ENCODE measurements at regions not wholly inside any gene's neighbourhood (a gene's known extent, or its start where the extent isn't known, plus 50 kb on each side); places are given as distances from the start of the nearest gene placed in this dataset.

DNA sequence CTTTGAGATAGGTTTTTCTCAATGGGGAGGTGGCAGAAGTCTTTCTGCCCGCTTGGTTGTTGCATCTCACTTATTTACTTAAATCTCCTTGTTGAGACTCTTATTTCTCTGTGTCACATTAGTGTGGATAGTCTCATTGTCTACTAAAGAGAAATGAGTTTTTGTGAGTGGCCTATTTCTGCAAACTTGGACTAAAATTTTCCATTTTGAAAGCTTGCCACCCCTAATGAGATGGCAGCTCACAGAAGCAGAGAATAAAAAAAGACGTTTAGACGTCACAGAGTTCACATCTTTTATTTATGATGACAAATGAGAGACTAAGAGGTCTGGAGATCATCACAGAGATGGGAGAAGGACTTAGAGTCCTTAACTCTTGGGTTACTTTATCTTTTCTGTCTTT lies 262.7 kb upstream of the PHYHIPL start:
- H3K36me3 ChIP-seq = no peaks in the 10 kb centered on the region
- no peak overlapping the region for H3K27ac ChIP-seq (replicated peaks in 1 of 4)
- DNase-seq (ENCODE audit: extremely low spot score) = no peak
- intact Hi-C loops (cut with DNase I) = no loop called here
- no peak overlapping the region for H3K4me3 ChIP-seq
- TF ChIP-seq, protein P1, sequence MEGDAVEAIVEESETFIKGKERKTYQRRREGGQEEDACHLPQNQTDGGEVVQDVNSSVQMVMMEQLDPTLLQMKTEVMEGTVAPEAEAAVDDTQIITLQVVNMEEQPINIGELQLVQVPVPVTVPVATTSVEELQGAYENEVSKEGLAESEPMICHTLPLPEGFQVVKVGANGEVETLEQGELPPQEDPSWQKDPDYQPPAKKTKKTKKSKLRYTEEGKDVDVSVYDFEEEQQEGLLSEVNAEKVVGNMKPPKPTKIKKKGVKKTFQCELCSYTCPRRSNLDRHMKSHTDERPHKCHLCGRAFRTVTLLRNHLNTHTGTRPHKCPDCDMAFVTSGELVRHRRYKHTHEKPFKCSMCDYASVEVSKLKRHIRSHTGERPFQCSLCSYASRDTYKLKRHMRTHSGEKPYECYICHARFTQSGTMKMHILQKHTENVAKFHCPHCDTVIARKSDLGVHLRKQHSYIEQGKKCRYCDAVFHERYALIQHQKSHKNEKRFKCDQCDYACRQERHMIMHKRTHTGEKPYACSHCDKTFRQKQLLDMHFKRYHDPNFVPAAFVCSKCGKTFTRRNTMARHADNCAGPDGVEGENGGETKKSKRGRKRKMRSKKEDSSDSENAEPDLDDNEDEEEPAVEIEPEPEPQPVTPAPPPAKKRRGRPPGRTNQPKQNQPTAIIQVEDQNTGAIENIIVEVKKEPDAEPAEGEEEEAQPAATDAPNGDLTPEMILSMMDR (IDR thresholded peaks at IDR 0.05) = no peak
- no peak for TF ChIP-seq POLR2A (IDR thresholded peaks at IDR 0.05; ENCODE audit: low read depth)
- TF ChIP-seq EP300 (IDR thresholded peaks at IDR 0.05) = no peak
- TF ChIP-seq POLR2AphosphoS5 (IDR thresholded peaks at IDR 0.05) = no peak
- H3K27me3 ChIP-seq = no peaks in the 10 kb centered on the region
- no peaks in the 10 kb centered on the region for H3K4me1 ChIP-seq
- no peaks in the 10 kb centered on the region for H3K9me3 ChIP-seq
- 35% methylated on average over 3 of the region's 3 CpGs for WGBS

DNA sequence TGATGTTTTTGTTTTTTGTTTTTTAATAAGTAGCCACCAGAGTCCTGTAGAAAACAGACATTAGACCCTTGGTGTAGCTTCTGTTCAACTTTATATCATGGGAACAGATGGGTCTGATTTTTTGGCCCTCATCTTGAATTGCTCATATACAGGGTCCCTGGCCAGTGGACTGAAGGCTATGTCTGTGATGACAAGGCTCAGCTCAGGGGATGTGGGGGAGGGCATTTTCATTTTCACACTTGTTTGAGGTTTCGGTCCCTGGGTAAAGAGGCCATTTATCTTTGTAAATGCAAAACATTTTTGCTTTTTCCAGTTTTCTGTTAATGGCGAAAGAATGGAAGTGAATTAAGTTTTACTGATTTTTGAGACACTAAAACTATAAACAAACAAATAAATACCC lies 257.6 kb upstream of the PHYHIPL start:
- Histone ChIP-seq H3K27ac (replicated peaks in 1 of 4) (no peak overlapping the region), H3K36me3 (no peaks in the 10 kb centered on the region), H3K27me3 (no peaks in the 10 kb centered on the region), H3K9me3 (no peaks in the 10 kb centered on the region), H3K4me3 (no peak overlapping the region), H3K4me1 (peaks cover 4 to 15% (median 6%) of the 10 kb centered on the region in 4 donors)
- no peak for DNase-seq (ENCODE audit: extremely low spot score)
- TF ChIP-seq POLR2AphosphoS5 (IDR thresholded peaks at IDR 0.05) (no peak), POLR2A (IDR thresholded peaks at IDR 0.05; ENCODE audit: low read depth) (no peak), EP300 (IDR thresholded peaks at IDR 0.05) (no peak)
- TF ChIP-seq, protein P1 (IDR thresholded peaks at IDR 0.05) = no peak
- 89% methylated on average over 2 of the region's 2 CpGs for WGBS
- intact Hi-C loops (cut with DNase I) = no loop called here

DNA sequence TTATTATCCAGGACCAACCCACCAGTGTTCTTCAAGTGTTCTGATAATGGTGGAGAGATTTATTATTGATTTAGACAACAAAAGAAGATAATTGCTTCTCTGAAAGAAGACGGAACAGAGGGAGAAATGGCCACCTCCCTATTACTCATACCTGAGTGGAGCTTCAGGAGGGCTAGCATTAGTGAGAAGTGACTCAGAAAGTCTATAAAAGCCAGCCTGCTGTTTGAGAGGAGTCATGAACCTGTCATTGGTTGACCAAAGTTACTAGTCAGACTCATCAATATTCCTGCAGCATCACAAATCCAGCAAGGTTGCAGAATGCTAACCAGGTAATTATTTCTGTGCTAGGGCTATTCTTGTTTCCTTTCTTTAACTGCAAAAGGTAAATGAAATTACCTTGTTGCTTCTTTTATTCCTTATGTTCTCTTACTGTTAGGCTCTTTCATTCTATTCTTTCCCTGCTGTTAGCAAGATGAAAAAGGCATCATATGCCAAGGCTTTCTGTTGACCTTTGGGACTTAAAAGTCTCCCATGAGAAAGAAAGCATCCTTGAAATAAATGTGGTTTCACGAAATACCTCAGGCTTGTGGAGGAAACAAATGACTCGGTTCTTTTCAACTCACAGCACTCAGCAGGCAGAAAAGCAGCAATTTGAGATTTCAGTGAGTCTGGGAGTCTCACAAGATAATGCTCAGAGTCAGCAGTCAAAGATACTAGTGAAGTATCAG lies 256.4 kb upstream of the PHYHIPL start:
- TF ChIP-seq POLR2AphosphoS5 (IDR thresholded peaks at IDR 0.05) (no peak), EP300 (IDR thresholded peaks at IDR 0.05) (no peak)
- TF ChIP-seq, protein P1 (IDR thresholded peaks at IDR 0.05) = no peak
- WGBS = 40% methylated on average over 3 of the region's 3 CpGs
- Histone ChIP-seq H3K9me3 (no peaks in the 10 kb centered on the region), H3K4me1 (peaks cover 4 to 15% (median 6%) of the 10 kb centered on the region in 4 donors), H3K4me3 (no peak overlapping the region), H3K27me3 (no peaks in the 10 kb centered on the region), H3K27ac (replicated peaks in 1 of 4) (peak overlapping the region in 2 of 4 donors; percentile 2 to 6), H3K36me3 (no peaks in the 10 kb centered on the region)
- intact Hi-C loops (cut with DNase I) = no loop called here
- no peak for DNase-seq (ENCODE audit: extremely low spot score)

DNA sequence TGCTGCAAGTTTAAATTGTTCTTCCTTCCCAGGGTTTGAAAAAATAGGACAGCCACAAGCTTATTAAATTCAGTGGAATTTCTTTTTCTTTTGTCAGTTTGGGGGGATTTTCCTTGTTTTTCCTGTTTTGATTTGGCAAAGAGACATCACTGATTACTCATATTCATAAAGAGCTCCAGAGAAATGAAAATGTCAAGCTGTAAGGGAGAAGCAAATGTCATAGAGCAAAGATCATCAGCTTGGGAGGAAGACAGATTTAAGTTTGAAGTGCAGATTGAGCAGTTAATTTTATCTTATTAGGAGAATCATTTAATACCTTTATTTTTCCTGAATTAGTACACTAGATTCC lies 255.8 kb upstream of the PHYHIPL start:
- Histone ChIP-seq H3K27me3 (no peaks in the 10 kb centered on the region), H3K9me3 (no peaks in the 10 kb centered on the region), H3K27ac (replicated peaks in 1 of 4) (peak overlapping the region in 2 of 4 donors; percentile 2 to 6), H3K4me1 (peaks cover 4 to 15% (median 6%) of the 10 kb centered on the region in 4 donors), H3K4me3 (no peak overlapping the region), H3K36me3 (no peaks in the 10 kb centered on the region)
- intact Hi-C loops (cut with DNase I) = no loop called here
- DNase-seq (ENCODE audit: extremely low spot score) = no peak
- TF ChIP-seq EP300 (IDR thresholded peaks at IDR 0.05) = no peak
- TF ChIP-seq POLR2AphosphoS5 (IDR thresholded peaks at IDR 0.05) = no peak
- TF ChIP-seq, protein P1 (IDR thresholded peaks at IDR 0.05) = no peak
- no peak for TF ChIP-seq POLR2A (IDR thresholded peaks at IDR 0.05; ENCODE audit: low read depth)

DNA sequence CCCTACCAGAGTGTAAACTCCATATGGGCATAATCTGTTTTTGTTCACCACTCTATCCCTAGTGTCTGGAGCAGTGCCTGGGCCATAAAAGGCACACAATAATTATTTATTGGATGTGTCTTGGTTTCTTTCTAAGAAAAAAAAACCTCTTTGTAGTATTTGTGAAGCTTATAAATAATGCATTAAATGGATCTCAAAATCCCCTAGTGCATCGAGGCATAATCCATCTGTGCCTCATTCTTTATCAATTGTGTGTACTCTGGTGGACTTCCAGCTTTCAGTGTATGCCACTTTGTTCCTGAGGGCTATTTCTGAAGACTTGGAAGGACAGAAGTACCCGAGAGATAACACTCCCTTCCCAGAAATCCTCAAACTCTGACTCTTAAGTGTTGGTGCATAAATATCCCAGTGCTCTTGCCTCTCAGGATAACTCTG lies 255.0 kb upstream of the PHYHIPL start:
- peak overlapping the region in 1 of 4 donors; percentile 6 for H3K27ac ChIP-seq (replicated peaks in 1 of 4)
- no peak for DNase-seq (ENCODE audit: extremely low spot score)
- 60% methylated on average over 2 of the region's 2 CpGs for WGBS
- intact Hi-C loops (cut with DNase I) = no loop called here
- H3K27me3 ChIP-seq = no peaks in the 10 kb centered on the region
- peaks cover 4 to 15% (median 6%) of the 10 kb centered on the region in 4 donors for H3K4me1 ChIP-seq
- no peaks in the 10 kb centered on the region for H3K9me3 ChIP-seq
- no peak overlapping the region for H3K4me3 ChIP-seq
- no peaks in the 10 kb centered on the region for H3K36me3 ChIP-seq
- TF ChIP-seq EP300 (IDR thresholded peaks at IDR 0.05) (no peak), POLR2AphosphoS5 (IDR thresholded peaks at IDR 0.05) (no peak)
- TF ChIP-seq, protein P1 (IDR thresholded peaks at IDR 0.05) = no peak

Data from esophagus muscularis mucosa (tissue), 4 donors.